HuH-7 (cell line): ENCODE measurements at regions not wholly inside any gene's neighbourhood (a gene's known extent, or its start where the extent isn't known, plus 50 kb on each side); places are given as distances from the start of the nearest gene placed in this dataset.
"Not testable (repeated sequence)": the region's sequence is repeated elsewhere in the genome, so short reads cannot be mapped to it uniquely, and the experiment has no call there.

Source experiments
- DNase-seq: peaks from one replicate; pipeline ENCODE4 v3.0.0; 2011; ENCODE audit warnings: low spot score

DNA sequence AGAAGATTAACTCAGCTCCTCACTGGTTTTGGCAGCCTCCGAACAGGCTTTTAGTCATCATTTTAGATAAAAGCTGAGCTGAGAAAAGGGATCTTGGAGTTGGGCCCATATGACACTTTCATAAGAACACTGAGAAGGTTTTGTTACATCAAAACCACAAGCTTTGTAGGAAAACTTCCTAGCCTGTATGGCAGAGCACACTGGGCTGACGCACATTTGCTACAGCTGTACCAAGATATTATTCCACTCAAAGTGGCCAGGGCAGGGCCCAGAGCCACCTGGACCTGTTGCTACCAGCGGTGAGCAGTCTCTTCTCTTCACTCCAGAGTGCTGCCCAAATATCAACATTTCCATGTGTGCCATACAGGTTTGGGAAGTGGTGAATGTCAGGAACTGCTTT is 160.5 kb upstream of the CCDC54 start:
- DNase-seq = no peak

DNA sequence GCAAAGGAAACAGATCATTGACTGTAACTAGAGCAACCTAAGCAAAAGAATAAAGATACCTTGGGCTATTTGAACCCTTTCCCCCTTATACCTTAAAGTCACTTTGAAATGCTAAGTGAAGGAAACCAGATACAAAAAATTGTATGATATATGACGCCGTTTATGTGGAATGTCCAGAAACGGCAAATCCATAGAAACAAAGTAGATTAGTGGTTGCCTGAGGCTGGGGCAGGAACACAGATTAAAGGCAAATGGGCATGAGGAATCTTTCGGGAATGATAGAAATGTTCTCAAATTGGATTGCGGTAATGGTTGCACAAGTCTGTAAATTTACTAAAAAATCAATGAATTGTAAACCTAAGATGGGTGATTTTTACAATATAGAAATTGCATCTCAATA is 160.1 kb upstream of the CCDC54 start:
- no peak for DNase-seq

DNA sequence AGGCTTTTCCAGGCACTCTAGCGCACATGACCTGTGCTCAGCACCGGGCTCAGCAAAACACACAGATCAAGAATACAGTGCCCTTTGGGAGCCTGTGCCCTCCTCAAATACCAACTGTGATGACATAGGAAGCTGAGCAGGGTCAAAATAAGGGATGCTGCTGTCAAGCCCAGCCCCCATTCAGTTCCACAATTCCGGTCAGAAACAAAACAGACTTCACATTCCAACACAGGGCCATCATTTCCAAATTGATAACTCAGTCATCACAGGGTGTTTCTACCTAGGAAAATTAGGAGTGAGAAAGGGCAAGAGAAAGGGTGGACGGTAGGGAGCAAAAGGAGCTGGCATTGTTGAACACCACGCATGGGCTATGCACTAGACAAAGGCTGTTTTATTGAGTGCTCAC is 158.4 kb upstream of the CCDC54 start:
- DNase-seq = no peak

DNA sequence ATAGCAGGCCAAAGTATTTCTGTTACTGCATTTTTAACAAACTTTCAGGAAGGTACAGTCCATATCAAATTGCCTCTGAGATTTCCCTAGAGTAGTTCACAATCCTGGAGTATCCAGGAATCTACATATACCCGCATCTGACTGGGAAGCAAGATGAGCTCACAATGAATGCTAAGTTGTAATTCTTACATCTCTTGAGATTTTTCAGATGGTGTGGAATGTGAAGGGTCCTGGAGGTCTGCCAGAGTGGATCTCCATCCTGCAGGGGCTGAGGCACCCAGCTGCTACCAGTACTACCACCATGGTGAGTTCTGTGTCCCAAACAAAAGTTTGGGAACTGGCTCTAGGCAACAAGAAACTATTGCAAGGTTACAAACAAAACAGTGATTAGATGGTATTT is 156.7 kb upstream of the CCDC54 start:
- no peak for DNase-seq

DNA sequence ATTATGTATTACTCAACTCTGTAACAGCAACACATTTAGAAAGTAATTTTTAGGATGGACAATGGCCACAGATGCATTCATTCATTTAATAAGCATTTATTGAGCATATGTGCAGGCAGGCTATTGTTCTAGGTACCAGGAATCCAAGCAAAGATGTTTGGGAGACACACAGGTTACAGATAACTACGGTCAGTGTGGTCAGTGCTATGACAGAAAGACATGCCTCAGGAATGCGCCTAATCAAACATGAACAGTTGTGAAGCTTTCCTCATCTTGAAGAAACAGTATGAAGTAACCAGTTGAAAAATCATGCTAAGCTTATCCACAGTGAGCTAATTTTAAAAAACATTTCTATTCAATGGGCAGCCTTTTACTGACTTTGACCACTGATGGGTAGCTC is 155.4 kb upstream of the CCDC54 start:
- DNase-seq = no peak

DNA sequence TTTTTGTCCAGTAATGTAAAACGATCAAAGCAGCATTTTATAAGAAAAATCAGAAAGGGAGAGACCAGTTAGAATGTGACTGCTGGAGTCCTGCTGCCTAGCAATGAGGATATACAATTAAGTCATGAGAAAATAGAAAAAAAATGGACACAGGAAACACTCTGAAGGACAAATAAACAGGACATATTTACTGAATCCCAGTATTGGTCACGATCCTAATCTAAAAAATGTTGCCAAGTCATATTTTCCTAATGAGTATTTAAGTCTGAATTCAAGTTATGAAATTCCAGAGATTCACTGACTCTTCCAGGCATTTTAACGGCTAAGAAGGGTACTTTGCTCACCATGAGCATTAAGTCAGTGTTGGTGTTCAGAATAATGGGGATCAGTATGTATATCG is 154.3 kb upstream of the CCDC54 start:
- DNase-seq = no peak

DNA sequence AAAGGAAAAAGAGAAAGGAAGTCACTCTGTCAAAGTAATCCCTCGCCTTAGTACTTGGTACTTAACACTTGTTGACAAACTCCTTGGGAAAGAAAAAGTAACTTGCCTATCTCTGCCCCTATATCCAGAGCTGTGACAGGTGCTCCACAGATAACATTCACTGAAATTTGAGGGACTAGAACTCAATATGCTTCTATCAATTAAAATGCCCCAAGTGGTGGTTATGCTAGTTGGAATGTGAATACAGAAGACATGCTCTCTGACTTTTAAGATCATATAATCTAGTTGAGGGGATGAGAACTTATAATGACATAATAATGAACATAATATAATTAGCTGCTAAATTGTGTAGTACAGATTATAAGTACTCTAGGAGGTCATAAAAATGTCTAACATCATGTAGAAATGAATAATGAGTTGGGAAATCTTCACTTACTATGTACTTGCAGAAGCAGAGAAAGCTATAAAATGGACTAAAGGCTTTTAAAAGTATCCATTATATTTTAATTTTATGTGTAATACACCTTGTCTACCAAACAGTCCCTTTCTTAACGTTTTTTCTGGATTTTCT is 153.1 kb upstream of the CCDC54 start:
- no peak for DNase-seq

DNA sequence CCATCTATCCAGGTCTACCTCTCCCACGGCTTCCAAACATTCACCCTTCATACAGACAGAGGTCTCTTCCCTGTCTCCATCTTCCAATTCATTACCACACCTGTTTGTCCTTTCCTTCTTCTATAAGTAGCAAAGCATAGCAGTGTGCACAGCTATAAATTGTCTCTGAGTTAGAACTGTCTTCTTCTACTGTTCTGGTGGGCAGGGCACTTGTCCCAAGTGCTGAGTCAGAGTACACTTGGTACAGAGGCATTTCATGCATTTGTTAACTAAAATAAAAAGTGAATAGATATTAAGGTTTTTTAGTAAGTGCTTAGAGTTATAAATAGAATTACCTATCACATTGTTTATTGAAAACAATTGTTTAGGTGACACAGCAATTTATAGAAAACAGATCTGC is 150.1 kb upstream of the CCDC54 start:
- DNase-seq = no peak

DNA sequence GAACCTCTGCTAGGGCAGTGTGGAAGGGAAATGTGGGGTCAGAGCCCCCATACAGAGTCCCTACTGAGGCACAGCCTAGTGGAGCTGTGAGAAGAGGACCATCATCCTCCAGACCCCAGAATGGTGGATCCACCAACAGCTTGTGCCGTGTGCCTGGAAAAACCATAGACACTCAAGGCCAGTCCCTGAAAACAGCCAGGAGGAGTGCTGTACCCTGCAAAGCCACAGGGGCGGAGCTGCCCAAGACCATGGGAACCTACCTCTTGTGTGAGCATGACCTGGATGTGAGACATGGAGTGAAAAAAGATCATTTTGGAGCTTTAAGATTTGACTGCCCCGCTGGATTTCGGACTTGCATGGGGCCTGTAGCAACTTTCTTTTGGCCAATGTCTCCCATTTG is 143.4 kb upstream of the CCDC54 start:
- not testable (repeated sequence) for DNase-seq

DNA sequence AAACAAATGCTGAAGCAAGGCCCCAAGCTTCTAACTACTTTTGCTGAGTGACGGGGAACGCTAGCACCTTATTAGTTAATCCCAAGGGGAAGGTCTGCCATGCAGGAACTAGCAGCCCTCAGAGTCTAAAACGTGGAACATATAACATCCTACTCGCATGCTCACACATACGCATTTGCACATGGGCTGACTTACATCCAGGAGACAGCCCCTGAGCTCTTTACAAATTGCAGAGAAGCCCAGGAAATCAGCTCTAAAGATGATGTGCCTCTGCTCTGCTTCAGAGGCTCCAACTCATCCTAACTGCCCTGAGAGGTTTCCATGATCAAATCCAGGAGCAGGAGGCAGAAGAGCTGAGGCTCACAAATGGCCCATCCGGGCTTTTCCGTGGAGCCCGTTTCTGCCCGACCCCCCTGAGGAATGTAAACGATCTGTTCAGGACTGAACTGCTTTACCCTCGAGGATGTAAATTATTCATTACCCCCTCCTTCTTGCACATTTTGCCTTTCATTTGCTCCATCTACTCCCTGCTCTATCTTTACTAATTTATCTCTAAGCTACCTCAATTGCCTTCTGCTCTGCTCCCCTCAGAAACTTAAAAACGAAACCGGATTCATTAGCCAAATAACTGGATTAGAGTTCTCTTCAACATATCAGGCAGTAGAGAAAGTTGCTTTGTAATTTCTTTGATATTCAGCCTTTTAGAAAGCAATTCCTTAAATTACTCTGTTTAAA is 141.9 kb upstream of the CCDC54 start:
- DNase-seq = peak; percentile 29

DNA sequence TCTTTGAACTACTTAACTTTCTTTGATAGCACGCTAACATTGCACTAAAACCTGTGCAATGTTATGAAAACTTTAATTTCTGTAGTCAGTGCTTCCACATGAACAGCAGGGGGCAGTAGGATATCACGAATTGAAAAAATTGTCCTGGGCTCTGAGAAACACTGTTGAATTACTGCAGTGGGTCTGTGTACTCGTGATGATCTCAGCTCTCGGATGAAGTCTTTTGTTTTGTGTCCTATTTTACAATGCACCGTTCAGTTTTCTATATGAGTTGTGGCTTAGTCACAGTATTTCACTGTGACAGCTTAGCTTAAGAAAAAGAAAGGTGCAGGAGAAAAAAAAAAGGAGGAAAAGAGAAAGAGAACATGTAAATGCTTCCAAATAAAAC is 141.3 kb upstream of the CCDC54 start:
- peak; percentile 83 for DNase-seq

DNA sequence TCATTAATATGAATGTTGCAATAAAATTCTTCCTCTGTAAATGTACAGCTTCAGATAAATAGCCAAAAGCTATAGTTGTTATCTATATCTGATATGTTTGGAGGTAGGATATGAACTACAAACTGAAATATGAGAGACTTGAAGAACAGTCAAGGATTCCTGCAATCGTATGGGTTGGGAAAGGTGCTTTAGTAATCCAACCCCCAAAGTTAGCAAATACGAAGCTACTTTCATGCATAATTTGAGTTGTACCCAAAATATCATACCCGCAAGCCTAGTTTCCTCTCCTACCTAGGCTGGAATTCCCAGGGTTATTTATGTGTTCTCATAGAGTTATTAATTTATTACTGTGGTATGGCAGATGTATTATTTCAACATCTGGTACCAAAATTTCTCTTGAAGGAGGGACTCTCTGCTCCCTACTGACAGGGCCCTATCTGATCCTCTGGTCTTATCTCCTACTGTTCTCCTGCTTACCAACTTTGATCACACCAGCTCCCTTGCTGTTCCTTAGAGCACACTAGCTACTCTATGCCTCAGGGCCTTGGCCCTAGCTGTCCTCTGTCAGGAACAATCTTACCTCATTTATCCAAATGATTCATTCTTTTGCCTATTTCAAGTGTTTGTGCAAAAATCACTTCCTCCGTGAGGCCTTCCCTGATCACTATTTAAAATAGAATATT is 140.4 kb upstream of the CCDC54 start:
- DNase-seq = no peak

DNA sequence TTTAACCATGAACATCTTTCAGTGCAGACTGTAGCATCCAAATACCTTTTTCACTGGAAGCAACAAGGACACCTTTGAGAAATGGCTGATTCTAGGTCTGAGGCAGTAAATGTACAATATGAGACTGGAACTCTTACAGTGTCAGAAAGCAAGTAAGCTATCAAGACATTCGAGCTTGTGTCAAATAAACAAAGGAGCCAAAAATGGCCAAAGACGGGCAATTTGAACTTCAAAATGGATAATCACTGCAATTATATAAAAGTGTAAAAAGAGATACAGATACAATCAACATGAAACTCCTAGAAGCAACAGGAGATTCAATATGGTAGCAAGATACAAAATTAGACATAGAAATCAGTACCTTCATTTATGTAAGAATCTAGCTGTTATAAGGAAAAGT is 138.5 kb upstream of the CCDC54 start:
- no peak for DNase-seq

DNA sequence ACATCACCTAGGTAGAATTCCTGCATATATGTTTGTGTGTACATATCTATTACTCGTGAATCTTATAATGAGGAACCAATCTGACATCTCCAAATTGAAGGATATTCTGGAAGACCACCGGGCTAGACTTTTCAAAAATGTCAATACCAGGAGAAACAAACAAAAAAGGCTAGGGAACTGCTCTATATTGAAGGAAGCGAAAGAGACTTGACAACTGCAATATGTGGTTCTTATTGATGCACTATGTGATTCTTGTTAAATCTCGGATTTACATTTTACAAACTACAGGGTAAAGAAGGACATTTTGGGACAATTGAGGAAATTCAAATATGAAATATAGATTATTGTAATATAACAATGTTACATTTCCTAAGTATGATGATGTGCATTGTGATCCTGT is 137.5 kb upstream of the CCDC54 start:
- no peak for DNase-seq

DNA sequence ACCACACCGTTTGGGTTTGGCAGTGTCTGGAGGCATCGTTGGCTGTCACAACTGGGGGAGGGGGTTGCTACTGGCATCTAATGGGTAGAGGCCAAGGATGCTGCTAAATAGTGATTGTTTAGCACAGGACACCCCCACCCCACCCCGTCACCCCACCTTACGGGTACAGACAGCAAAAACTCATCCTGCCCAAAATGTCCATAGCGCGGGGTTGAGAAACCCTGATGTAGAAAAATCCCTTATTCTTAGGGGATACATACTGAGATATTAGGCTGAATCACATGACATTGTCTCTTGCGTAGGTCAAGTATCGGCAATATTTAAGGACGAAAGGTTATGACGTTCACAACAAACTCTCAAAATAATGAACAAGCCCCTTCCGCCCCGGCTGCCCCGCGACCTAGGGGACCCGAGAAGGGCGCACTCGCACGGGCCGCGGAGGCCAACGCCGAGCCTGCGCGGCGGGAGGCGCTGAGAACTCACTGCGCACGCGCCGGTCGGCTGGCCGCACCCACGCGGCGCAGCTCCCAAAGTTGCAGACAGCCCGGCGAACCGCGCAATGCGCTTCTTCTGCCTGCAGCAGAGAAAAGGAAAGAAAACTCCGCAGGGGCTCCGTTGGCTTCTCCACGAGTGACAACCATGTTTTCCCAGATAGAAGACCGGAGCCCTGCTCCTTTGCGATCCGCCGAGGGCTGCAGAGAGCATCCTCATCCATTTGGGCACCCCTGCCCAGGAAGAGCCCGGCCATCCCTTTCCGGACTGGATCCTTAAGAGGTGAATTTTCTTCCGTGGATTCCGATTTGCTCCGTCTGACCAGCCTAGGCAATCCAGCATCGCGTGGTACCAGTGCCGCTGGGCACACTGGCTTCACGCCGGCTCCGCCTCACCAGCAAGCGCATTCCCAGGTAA is 136.8 kb upstream of the CCDC54 start:
- peak; percentile 70 for DNase-seq

DNA sequence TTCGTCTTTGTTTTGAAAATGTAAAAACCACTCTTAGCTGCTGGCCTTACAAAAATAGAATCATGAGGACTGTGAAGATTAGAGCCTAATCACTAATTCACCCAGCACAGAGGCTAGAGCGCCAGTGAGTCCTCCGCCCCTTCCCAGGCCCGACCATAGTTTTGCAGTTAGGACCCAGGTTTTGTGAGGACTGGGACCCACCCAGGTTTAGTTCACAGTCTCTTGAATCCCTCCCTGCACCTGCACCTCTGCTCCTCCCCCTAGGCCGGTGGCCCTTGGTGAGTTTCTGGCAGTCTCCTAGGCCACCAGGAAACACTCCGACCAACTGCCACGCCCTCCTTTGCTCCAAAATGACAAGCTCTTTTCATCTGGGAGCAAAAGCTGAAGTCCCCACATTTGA is 136.0 kb upstream of the CCDC54 start:
- DNase-seq = no peak

DNA sequence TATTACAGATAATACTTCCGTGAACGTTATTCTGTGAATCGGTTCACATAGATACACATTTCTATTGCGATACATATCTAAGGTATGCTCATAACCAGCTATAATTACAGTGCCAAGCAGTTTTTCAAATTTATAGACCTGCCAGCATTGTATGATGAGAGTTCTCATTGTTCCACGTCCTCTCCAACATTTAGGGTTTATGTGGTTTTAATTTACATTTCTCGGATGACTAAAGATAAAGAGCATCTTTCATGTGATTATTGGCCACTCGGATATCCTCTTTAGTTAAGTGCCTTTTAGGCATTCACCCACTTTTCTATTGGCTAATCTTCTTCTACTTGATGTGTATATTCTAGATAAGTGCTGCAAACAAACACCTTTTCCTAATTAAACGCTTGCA is 134.7 kb upstream of the CCDC54 start:
- no peak for DNase-seq

DNA sequence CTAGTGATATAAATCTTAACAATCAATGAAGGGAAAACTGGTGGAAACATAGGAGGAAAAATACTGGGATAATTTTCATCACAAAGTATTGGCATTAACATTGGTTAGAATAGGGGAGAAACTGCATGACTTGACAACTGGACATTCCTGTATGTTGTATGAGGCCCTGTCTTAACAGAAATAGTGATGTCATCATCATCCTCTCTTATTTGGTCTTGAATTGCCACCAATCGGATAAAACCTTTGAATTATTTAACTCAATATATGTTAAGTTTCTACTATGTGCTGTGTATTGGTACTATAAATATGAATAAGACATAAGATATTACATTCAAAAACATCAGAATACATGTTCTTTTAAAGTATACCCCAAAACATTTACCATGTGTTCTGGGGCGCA is 130.1 kb upstream of the CCDC54 start:
- DNase-seq = no peak

DNA sequence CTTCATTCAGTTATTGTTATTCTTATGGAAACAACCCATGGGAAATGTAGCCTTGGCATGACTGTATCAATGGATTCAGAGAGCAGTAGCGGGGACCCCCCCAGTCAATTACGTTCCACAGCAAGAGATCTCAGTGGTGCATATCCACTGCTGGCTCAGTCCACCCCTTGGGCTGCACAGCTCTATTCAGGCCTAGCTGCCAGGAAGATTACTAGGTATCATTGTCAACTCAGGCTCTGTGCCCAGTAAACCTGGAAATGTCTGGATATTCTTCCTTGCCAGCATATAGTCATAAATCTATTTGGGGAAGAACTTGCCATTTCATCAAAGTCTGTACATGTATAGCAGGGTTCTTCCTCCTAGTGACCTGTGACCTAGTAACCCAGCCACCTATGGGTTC is 128.1 kb upstream of the CCDC54 start:
- no peak for DNase-seq

DNA sequence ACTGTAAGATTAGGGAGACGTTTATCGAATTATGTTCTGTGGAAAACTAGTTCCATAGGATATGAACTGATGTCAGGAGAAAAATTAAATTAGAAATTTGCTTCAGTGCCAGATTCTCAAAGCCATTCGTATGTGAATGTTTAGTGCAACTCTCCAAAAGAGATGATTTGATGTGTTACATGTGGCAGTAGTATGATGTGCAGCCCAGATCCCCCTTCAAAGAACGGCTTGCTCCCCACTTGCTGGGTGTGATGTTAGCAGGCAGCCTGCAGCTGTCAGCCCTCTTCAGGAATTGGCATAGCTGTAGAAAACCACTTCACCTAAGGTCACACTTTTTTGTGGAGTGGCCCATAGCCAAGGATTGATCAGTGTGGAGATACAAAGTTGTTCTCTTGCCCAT is 127.0 kb upstream of the CCDC54 start:
- DNase-seq = no peak

DNA sequence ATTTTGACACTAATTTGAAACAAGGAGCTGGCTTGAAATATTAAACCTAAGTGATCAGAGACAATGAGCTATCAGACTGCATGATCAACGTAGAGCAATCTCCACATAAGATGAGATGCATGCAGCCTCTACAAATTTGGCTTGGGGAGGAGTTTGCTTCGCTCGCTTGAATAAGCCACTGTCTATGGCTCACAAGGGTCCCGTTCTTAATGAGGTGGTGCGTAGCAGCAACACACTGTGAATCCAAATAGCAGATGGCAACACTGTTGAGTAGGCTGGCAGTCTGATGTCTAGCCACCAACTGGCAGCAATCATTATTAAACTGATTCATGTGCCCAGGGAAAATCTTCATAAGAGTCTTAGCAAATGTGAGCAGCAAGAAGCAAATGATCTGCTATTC is 125.4 kb upstream of the CCDC54 start:
- DNase-seq = no peak

DNA sequence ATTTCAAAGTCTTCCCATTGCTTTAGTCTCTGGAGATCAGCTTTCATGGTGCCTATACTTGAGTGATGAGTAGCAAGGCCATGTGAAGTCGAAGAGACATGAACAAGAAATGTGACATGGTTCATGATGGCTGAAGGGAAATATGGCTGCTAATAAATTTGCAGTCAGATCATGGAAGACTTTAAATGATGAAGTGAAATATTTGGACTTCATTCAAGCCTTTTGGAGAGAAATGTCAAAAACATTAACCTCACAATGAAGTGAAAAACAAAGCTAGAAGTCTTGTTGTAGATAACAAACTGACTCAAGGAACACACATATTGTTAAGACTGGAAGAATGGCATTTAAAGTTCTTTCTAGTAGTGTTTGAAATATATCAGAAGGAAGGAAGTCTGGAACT is 120.3 kb upstream of the CCDC54 start:
- no peak for DNase-seq

DNA sequence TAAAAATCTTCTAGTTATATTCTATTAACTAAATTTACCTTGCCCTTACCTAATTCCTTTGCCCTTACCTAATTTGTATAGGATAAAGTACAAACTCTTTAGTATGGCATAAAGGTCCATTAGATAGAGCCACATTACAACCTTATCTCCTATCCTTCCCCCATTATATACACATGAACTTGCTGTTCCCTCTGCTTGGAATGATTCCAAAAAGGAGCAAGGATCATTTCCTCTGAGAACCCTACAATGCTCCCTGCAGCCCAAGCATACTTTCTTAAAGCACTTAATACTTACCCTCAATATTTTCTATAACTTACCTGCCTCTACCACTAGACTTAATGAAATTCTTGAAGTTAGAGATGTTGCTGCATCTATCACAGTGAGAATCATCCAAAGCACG is 118.9 kb upstream of the CCDC54 start:
- DNase-seq = no peak
